HepG2 (cell line): ENCODE measurements at regions not wholly inside any gene's neighbourhood (a gene's known extent, or its start where the extent isn't known, plus 50 kb on each side); places are given as distances from the start of the nearest gene placed in this dataset.

ENCODE experiments used
- ATAC-seq: fragments of 200-7000 bp; cut with Tn5 transposase; 3 replicates; pipeline ENCODE4 v1.9.1; 2020; ENCODE audit warnings: mild to moderate bottlenecking, moderate library complexity
- BruUV-seq: library from RNA; stranded (reverse); fragments of 400-500 nt; replicated peaks from 2 replicates; lab custom pipeline; 2021; lab: Mats Ljungman, UMichigan
- CTCF ChIA-PET: fragments of 300-600 bp; formaldehyde crosslinking; extraction: SDS; loops from one replicate; lab custom pipeline; 2021; ENCODE audit warnings: low total read pairs, inconsistent platforms, low intra/inter-chr PET ratio; lab: Yijun Ruan, JAX
- POLR2A ChIA-PET: fragments of 350-600 bp; sonication (Branson Sonifier 250); formaldehyde crosslinking; loops from one replicate; lab custom pipeline; 2020; ENCODE audit warnings: antibody characterized with exemption, inconsistent platforms; lab: Yijun Ruan, JAX
- DNase-seq: peaks from one replicate; pipeline ENCODE4 v3.0.0-alpha.2; 2015; ENCODE audit warnings: low spot score
- FAIRE-seq: peaks from 3 replicates; lab custom pipeline; 2011; peaks lifted over from hg19 to GRCh38; lab: Jason Lieb, UNC
- H2AFZ ChIP-seq: one replicate; pipeline ENCODE4 v1.6.1; 2011; ENCODE audit warnings: low read length, inconsistent platforms
- H3K27ac ChIP-seq: fragments of 300-600 bp; 3 replicates; pipeline ENCODE4 v1.8.0; 2011; ENCODE audit warnings: mixed run types, mild to moderate bottlenecking, mixed read lengths, low read length, inconsistent platforms; ENCODE audit not compliant: insufficient read depth; ENCODE audit errors: extremely low read length
- H3K27me3 ChIP-seq, 2 experiments: fragments of 200-600 bp in 1 of 2; 2 replicates in 1 of 2; 3 replicates in 1 of 2; pipeline versions ENCODE4 v1.6.0 to v1.8.0; 2011; ENCODE audit warnings: low read length in 2 of 2, mild to moderate bottlenecking in 2 of 2, moderate library complexity in 2 of 2, inconsistent platforms in 1 of 2; ENCODE audit not compliant: insufficient read depth in 2 of 2, control insufficient read depth in 1 of 2
- H3K36me3 ChIP-seq, 2 experiments: fragments of 200-600 bp in 1 of 2; replicated peaks in 1 of 2; 2 replicates in 1 of 2; 3 replicates in 1 of 2; pipeline versions ENCODE4 v1.5.1 to v1.8.0; 2011; ENCODE audit warnings: low read length in 2 of 2, inconsistent platforms in 1 of 2; ENCODE audit not compliant: insufficient read depth in 2 of 2, control insufficient read depth in 1 of 2
- H3K4me1 ChIP-seq: 2 replicates; pipeline ENCODE4 v1.5.1; 2012; ENCODE audit warnings: low read length, inconsistent platforms; ENCODE audit not compliant: insufficient read depth
- H3K4me2 ChIP-seq: 2 replicates; pipeline ENCODE4 v1.6.0; 2011; ENCODE audit warnings: low read depth, low read length, inconsistent platforms
- H3K4me3 ChIP-seq, 3 experiments: fragments of 200-600 bp in 1 of 3; sonication (generic), shearing (Covaris generic) in 1 of 3; replicated peaks in 1 of 3; 2 replicates each; pipeline ENCODE4 v1.5.1; 2011 to 2016; ENCODE audit warnings: low read length in 3 of 3, inconsistent platforms in 2 of 3, low read depth in 2 of 3, mild to moderate bottlenecking in 2 of 3, control low read depth in 1 of 3, mixed read lengths in 1 of 3; ENCODE audit not compliant: insufficient read depth in 1 of 3
- H3K79me2 ChIP-seq: one replicate; pipeline ENCODE4 v1.6.1; 2011; ENCODE audit warnings: low read length, inconsistent platforms; ENCODE audit not compliant: insufficient read depth
- H3K9ac ChIP-seq: 2 replicates; pipeline ENCODE4 v1.6.0; 2011; ENCODE audit warnings: mild to moderate bottlenecking, low read depth, low read length, inconsistent platforms; ENCODE audit not compliant: insufficient read depth
- H3K9me3 ChIP-seq: 2 replicates; pipeline ENCODE4 v1.5.1; 2012; ENCODE audit warnings: mild to moderate bottlenecking, low read length
- H4K20me1 ChIP-seq: 2 replicates; pipeline ENCODE4 v1.6.0; 2011; ENCODE audit warnings: inconsistent platforms, mild to moderate bottlenecking, low read length, moderate library complexity; ENCODE audit not compliant: insufficient read depth
- ELF3 ChIP-seq: IDR thresholded peaks from 2 replicates; pipeline ENCODE4 v1.6.1; 2016; ENCODE audit warnings: missing genetic modification reagents, missing compliant biosample characterization
- FLYWCH1 ChIP-seq: sonication (generic); formaldehyde crosslinking; IDR thresholded peaks from 2 replicates; pipeline ENCODE4 v1.8.1; 2023; ENCODE audit warnings: mild to moderate bottlenecking, missing genetic modification reagents
- FOXA3 ChIP-seq: IDR thresholded peaks from 2 replicates; pipeline ENCODE4 v1.6.1; 2016; ENCODE audit warnings: missing genetic modification reagents, missing compliant biosample characterization
- LCORL ChIP-seq, 2 experiments: fragments of 450-650 bp in 1 of 2; sonication (generic) in 1 of 2; formaldehyde crosslinking in 1 of 2; IDR thresholded peaks; 2 replicates each; pipeline versions ENCODE4 v1.5.0 to v1.6.1; 2017 to 2020; ENCODE audit warnings: antibody characterized with exemption in 1 of 2, missing genetic modification reagents in 1 of 2
- MED13 ChIP-seq: sonication (generic); formaldehyde crosslinking; IDR thresholded peaks from 2 replicates; pipeline ENCODE4 v1.5.0; 2020; ENCODE audit warnings: missing genetic modification reagents
- POLR2A ChIP-seq, 2 experiments: IDR thresholded peaks; 2 replicates each; pipeline ENCODE4 v1.6.1; 2011; ENCODE audit warnings: low read depth in 2 of 2, low read length in 2 of 2, mild to moderate bottlenecking in 1 of 2, moderate library complexity in 1 of 2; ENCODE audit not compliant: insufficient read depth in 1 of 2
- POLR2AphosphoS5 ChIP-seq: IDR thresholded peaks from 2 replicates; pipeline ENCODE4 v1.6.1; 2012; ENCODE audit warnings: low read depth, low read length
- RAD51 ChIP-seq: fragments of 450-650 bp; IDR thresholded peaks from 2 replicates; pipeline ENCODE4 v1.6.1; 2016; ENCODE audit warnings: borderline replicate concordance
- SAP130 ChIP-seq: IDR thresholded peaks from 2 replicates; pipeline ENCODE4 v1.6.1; 2016; ENCODE audit warnings: low read depth
- SIX1 ChIP-seq: sonication (generic); formaldehyde crosslinking; IDR thresholded peaks from 2 replicates; pipeline ENCODE4 v1.4.0; 2020; ENCODE audit warnings: missing genetic modification reagents, borderline replicate concordance
- SKIL ChIP-seq: sonication (generic); formaldehyde crosslinking; IDR thresholded peaks from 2 replicates; pipeline ENCODE4 v1.8.0; 2022; ENCODE audit warnings: missing genetic modification reagents, mild to moderate bottlenecking, moderate library complexity, borderline replicate concordance
- STAG1 ChIP-seq: sonication (generic); formaldehyde crosslinking; IDR thresholded peaks from 2 replicates; pipeline ENCODE4 v1.4.0; 2020; ENCODE audit warnings: missing genetic modification reagents
- TCF12 ChIP-seq, 2 experiments: fragments of 450-650 bp in 1 of 2; sonication (generic) in 1 of 2; formaldehyde crosslinking in 1 of 2; IDR thresholded peaks; 2 replicates each; pipeline versions ENCODE4 v1.6.1 to v1.8.0; 2017 to 2022; ENCODE audit warnings: antibody characterized with exemption in 1 of 2, mild to moderate bottlenecking in 1 of 2, missing genetic modification reagents in 1 of 2, moderate library complexity in 1 of 2
- ZBTB10 ChIP-seq: sonication (generic); formaldehyde crosslinking; IDR thresholded peaks from 2 replicates; pipeline ENCODE4 v1.4.0; 2020; ENCODE audit warnings: missing genetic modification reagents, borderline replicate concordance
- ZNF30 ChIP-seq: sonication (generic); formaldehyde crosslinking; IDR thresholded peaks from 2 replicates; pipeline ENCODE4 v1.5.0; 2020; ENCODE audit warnings: mild to moderate bottlenecking, missing genetic modification reagents
- ZNF709 ChIP-seq: sonication (generic); formaldehyde crosslinking; IDR thresholded peaks from 2 replicates; pipeline ENCODE4 v1.5.0; 2020; ENCODE audit warnings: mild to moderate bottlenecking, missing genetic modification reagents
- ZNF841 ChIP-seq: sonication (generic); formaldehyde crosslinking; IDR thresholded peaks from 2 replicates; pipeline ENCODE4 v1.8.1; 2023; ENCODE audit warnings: missing genetic modification reagents, borderline replicate concordance
- WGBS: methylation state at CpG from one replicate; pipeline ENCODE4 v1.1.6; 2017; ENCODE audit warnings: low lambda C conversion rate; 5-methylcytosine and 5-hydroxymethylcytosine counted together
- in situ Hi-C: cut with HindIII; loops from 2 replicates; pipeline ENCODE4 v1.10.0; 2017; ENCODE audit warnings: low pct_unique_long_range_greater_than_20kb; ENCODE audit not compliant: extremely low pct_ligation_motif_present
- intact Hi-C: fragments of 100-400 bp; cut with micrococcal nuclease; formaldehyde crosslinking; loops from one replicate; pipeline ENCODE4 v1.10.0; 2022; ENCODE audit not compliant: unreplicated experiment

- Histone ChIP-seq H3K79me2 (no peaks in the 10 kb centered on the region), H3K9ac (no peak overlapping the region), H3K4me1 (no peaks in the 10 kb centered on the region), H3K36me3 (no peaks in the 10 kb centered on the region), H3K9me3 (no peaks in the 10 kb centered on the region), H3K27me3 (no peaks in the 10 kb centered on the region; a peak in 1 of 5 replicates), H4K20me1 (no peaks in the 10 kb centered on the region), H3K4me3 (no peak overlapping the region), H3K27ac (no peak overlapping the region), H2AFZ (no peak overlapping the region), H3K4me2 (no peak overlapping the region)
- BruUV-seq: no TSS peak
- WGBS: 84% methylated on average over 4 of the region's 4 CpGs
- in situ Hi-C loops (no loop called here), intact Hi-C loops (no loop called here)
- DNase-seq (no peak), FAIRE-seq (no peak), ATAC-seq (no peak)
- POLR2A ChIA-PET: no interaction called here
- CTCF ChIA-PET: no interaction called here
- TF ChIP-seq POLR2A (IDR thresholded peaks at IDR 0.05; ENCODE audit: insufficient read depth in 1 of 2, low read depth in 2 of 2, low read length in 2 of 2): no peak
- TF ChIP-seq SAP130: no peak
- TF ChIP-seq POLR2AphosphoS5: no peak
- no peak for TF ChIP-seq ZBTB10 (CRISPR knock-in tag)
- no peak for TF ChIP-seq TCF12 (IDR thresholded peaks at IDR 0.05)
- TF ChIP-seq TCF12 (CRISPR knock-in tag; IDR thresholded peaks at IDR 0.05): no peak
- no peak for TF ChIP-seq RAD51
Measured at GRCh38 chr21:31396399-31396798, 52.3 kb upstream of the TIAM1 start.

GRCh38 chr21:31395791-31396190 is 51.7 kb upstream of the TIAM1 start:
- Histone ChIP-seq H3K4me2 (no peak overlapping the region), H3K9ac (no peak overlapping the region), H2AFZ (no peak overlapping the region), H4K20me1 (no peaks in the 10 kb centered on the region), H3K36me3 (no peaks in the 10 kb centered on the region), H3K27me3 (no peaks in the 10 kb centered on the region; a peak in 1 of 5 replicates), H3K4me1 (no peaks in the 10 kb centered on the region), H3K79me2 (no peaks in the 10 kb centered on the region), H3K4me3 (no peak overlapping the region), H3K27ac (no peak overlapping the region), H3K9me3 (no peaks in the 10 kb centered on the region)
- in situ Hi-C loops: no loop called here
- BruUV-seq: no TSS peak
- ChIA-PET CTCF (no interaction called here), POLR2A (no interaction called here)
- no peak for ATAC-seq
- intact Hi-C loops: no loop called here
- FAIRE-seq: no peak
- 47% methylated on average over 2 of the region's 2 CpGs for WGBS
- no peak for DNase-seq
- no peak for TF ChIP-seq STAG1 (CRISPR knock-in tag)
- no peak for TF ChIP-seq SKIL (CRISPR knock-in tag)
- no peak for TF ChIP-seq ELF3
- no peak for TF ChIP-seq ZNF709 (CRISPR knock-in tag)
- no peak for TF ChIP-seq FOXA3
- no peak for TF ChIP-seq FLYWCH1
- TF ChIP-seq MED13 (CRISPR knock-in tag): no peak
- TF ChIP-seq SIX1: no peak
- TF ChIP-seq LCORL (IDR thresholded peaks at IDR 0.05): no peak
- TF ChIP-seq LCORL (CRISPR knock-in tag; IDR thresholded peaks at IDR 0.05): no peak
- no peak for TF ChIP-seq ZNF30 (CRISPR knock-in tag)
- no peak for TF ChIP-seq ZNF841 (CRISPR knock-in tag)
